ENCODE measurements at regions not wholly inside any gene's neighbourhood (a gene's known extent, or its start where the extent isn't known, plus 50 kb on each side); places are given as distances from the start of the nearest gene placed in this dataset.

DNA sequence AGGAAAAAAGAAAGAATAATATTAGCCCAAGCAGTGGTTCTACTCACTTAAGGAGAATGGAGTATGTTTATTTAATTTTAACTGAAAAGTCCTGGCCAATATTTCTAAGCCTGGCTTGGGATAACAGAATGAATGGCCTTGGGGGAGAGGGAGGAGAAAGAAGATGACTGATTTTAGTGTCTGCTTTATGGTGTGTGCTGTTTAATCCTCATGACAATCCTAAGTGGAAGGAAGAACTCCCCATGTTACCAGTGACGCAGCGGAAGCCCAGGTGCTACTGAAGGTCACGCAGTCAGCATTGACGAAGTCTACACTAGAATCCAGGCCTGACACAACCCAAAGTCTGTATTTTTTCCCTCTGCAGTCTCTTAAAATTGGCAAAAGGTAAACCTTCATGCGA, 50.5 kb downstream of the PALM2AKAP2 start:
- no peak for DNase-seq

DNA sequence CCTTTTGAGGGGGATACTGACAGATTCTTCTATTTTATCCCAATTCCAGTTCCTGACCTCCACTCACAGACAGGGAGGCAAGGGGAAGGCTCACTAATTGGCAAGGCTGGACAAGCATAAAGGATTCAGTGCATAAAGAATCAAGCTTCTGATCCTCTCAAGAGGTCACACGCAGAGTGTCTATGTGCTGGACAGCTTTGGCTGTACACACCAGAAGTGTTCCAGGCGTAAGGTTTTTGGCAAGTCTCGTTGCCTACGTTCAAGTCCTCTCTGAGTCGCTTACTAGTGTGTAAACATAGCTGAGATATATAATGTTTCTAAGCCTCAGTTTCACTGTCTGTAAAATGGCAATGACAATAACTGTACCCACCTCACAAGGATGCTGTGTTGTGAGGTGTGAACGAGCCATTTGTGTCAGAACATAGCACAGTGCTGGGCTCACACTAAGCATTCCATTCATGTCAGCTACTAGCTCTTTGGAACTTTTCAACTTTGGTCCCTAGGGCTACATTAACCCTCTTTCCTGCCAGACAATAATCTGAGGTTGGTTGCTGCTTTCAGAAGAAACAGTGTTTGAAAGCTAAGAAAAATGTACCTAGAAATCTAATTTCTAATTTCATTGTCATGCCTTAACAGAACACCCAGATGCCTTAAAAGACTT, 52.1 kb downstream of the PALM2AKAP2 start:
- DNase-seq: no peak

- DNase-seq: no peak
Observed at GRCh38 chr9:109834855-109835254, 54.9 kb downstream of the PALM2AKAP2 start.

DNA sequence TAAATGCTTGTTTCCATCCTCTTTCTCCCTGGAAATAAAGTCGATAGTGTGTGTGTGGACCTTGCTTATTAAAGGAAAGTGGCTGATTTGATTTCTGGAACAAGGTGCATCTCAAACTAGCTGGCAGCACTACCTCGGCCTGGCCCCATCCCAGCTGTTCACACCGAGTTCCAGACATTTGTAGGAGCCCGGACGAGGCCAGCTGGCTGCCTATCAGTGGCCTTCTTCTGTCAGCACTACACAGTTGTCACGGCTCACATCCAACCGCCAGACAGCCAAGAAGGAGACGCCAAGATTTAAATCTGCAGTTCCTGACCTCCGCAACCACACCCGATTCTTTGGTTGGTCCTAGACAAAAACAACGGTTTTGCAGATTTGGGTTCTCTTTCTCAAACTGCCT, 63.6 kb downstream of the PALM2AKAP2 start:
- DNase-seq: no peak

GRCh38 chr9:109845226-109845625, 65.2 kb downstream of the PALM2AKAP2 start:
- DNase-seq: no peak

- no peak for DNase-seq
Observed at GRCh38 chr9:109846776-109847175, 66.8 kb downstream of the PALM2AKAP2 start.

DNA sequence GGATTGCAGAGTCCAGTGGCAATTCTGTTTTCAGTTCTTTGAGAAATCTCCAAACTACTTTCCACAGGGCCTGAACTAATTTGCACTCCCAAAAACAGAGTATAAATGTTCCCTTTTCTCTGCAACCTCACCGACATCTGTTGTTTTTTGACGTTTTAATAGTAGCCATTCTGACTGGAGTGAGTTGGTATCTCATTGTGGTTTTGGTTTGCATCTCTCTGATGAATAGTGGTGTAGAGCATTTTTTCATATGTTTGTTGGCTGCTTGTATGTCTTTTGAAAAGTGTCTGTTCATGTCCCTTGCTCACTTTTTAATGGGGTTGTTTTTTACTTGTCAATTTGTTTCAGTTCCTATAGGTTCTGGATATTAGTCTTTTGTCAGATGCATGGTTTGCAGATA, 72.6 kb downstream of the PALM2AKAP2 start:
- DNase-seq: no peak

DNA sequence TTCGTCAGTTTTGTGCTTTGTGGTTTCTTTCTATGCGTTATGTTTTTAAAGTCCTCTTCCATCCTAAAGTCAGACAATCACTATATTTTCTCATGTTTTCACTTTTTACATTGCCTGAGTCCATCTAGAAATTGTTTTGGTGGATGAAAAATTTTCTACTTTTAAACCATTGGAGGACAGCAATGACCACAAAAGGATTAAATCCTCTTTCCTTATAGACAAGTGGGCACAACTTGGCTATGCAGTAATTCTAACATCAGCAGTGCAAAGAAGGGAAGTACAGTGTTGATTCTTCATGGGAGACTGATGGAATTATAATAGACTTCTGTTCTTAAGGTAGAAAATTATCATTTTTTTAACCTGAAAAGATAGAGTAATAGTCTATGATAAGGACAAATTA, 75.5 kb downstream of the PALM2AKAP2 start:
- DNase-seq: no peak

DNA sequence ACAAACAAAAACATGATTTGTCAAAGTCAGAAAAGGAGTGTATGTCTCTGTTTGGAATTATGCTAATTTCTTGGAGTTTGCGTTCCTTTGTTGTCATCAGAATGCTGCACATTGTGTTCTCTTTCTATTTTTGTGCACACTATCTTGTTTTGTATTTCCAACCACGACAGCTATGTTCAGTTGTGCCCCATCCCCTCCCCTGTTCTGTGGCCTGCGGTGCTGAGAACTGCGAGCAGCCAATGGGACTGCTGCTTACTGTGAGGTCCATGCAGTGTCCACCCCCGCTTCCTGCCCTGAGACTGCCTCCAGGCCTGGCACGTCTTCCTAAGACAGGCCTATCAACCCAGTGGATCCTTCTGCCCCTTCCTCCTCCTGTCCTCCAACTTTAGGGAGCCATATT, 76.8 kb downstream of the PALM2AKAP2 start:
- DNase-seq: no peak

DNA sequence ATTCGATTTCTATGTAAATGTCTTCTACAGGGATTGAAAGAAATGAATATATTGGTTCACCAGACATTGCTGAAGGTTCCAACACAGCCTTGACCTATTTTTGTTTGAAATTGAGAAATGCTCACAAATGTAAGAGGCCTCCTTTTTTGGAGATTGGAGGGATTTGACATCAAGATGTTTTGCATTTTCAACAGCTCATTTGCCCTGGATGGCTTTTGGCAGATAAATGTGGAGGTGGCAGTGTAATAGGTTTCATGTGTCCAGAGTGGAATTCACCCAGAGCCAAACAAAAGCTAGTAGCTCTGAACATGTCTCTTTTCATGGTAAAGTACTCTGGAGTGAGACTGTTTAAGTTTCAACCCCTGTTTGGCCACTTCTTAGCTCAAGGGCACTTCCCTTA, 77.3 kb downstream of the PALM2AKAP2 start:
- DNase-seq: no peak

DNA sequence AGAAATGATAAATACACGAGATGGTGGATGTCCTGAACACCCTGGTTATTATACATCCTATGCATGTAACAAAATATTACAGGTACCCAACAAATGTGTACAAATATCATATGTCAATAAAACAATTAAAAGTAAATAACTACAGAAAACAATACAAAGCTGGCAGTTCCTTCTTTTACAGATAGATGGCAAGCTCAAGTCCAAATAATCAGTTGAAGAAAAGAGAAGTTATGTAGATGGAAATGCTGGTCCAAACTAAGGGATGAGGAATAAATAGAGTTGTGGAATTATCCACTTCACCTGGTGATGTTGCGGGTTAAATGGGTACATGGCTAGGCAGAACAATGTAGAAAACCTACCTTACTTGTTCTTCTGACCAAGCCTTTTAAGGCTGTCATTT, 79.4 kb downstream of the PALM2AKAP2 start:
- DNase-seq: no peak

GRCh38 chr9:109860521-109860920, 80.5 kb downstream of the PALM2AKAP2 start:
- DNase-seq: no peak

GRCh38 chr9:109861499-109861898, 81.5 kb downstream of the PALM2AKAP2 start:
- DNase-seq: no peak

GRCh38 chr9:109861918-109862317, 81.9 kb downstream of the PALM2AKAP2 start:
- DNase-seq: no peak

DNA sequence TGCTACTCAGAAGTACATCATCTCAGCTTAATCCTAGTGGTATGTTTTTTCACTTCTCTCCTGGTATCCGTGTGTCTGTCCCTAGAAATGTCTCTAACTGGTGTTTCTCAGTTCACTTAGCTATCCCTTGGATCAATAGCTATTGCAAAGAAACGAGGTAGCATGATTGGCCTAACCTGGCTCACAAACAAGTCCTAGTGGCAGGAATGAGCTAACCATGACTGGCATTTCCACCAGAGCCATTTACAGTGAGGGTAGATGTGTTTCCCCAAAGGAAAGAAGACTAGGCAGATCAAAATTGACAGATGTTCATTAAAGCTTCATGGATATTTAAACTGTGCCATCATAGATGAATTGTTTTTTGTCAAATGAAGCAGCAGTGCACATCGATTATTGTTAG, 82.5 kb downstream of the PALM2AKAP2 start:
- DNase-seq: no peak

- no peak for DNase-seq
Observed at GRCh38 chr9:109863961-109864360, 84.0 kb downstream of the PALM2AKAP2 start.

DNA sequence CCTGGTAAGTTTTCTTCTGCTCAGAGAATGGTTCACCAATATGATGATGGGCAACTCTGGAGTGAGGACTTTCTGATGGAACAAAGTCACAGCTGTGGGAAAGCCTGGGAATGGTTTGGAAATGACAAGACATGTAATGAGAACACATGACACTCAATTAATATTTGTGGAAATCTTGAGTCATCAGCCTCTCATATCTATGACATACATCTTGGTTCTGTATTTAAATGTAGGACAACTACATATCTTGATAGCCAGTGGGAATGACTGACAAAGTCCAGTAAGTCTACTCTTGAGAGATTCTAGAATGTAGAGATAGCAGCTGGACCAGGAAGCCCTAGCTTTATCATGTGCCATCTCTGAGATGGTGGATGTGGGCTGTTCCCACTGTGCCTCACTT, 85.5 kb downstream of the PALM2AKAP2 start:
- DNase-seq: no peak

DNA sequence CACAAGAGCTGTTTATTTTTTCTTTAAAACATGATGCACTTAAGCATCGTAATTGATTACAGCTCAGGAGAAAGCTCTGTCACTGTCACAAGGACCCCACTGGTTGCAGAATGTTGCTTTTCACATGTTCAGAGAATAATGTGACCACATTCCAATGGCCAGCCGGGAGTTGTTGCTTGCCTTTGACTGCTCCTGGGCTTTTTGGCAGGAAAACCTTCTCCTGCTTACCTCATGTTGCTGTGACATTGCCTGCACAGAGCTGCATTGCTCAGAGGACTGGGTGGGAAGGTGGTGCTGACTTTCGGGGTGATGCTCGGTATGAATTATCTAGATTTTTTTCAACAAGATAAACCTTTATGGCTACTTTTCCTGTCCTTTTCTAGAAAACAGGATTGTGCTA, 88.2 kb downstream of the PALM2AKAP2 start:
- no peak for DNase-seq

- no peak for DNase-seq
Observed at GRCh38 chr9:109868722-109869121, 88.7 kb downstream of the PALM2AKAP2 start.

- no peak for DNase-seq
Observed at GRCh38 chr9:109870365-109870764, 90.4 kb downstream of the PALM2AKAP2 start.

GRCh38 chr9:109872901-109873300, 92.9 kb downstream of the PALM2AKAP2 start:
- no peak for DNase-seq

DNA sequence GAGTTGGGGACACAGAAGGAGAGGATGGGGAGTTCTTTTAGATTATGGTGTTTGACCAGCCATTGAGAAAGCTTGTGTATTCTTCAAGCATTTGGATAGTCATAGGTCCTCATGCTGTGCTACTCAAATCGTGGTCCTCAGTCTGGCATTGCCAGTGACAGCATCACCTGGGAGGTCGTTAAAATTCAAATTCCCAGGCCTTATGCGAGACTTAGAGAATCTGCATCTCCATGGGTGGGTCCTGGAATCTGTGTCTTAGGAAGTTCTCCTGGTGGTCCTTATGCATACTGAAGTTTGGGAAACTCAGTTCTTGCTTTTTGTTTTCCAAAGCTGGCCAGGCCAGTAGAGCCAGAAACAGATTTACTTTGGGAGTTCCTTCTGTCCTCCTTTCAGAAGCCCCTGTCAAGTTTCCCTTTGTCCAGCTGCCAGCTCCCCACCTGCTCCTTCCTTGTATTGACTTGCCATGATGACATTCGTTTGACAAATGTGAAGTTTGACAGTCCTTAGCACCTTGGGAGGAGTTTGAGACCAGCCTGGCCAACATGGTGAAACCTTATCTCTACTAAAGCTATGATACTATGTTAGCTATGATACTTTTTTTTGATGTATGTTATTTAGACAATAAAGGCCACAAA, 95.6 kb downstream of the PALM2AKAP2 start:
- no peak for DNase-seq

DNA sequence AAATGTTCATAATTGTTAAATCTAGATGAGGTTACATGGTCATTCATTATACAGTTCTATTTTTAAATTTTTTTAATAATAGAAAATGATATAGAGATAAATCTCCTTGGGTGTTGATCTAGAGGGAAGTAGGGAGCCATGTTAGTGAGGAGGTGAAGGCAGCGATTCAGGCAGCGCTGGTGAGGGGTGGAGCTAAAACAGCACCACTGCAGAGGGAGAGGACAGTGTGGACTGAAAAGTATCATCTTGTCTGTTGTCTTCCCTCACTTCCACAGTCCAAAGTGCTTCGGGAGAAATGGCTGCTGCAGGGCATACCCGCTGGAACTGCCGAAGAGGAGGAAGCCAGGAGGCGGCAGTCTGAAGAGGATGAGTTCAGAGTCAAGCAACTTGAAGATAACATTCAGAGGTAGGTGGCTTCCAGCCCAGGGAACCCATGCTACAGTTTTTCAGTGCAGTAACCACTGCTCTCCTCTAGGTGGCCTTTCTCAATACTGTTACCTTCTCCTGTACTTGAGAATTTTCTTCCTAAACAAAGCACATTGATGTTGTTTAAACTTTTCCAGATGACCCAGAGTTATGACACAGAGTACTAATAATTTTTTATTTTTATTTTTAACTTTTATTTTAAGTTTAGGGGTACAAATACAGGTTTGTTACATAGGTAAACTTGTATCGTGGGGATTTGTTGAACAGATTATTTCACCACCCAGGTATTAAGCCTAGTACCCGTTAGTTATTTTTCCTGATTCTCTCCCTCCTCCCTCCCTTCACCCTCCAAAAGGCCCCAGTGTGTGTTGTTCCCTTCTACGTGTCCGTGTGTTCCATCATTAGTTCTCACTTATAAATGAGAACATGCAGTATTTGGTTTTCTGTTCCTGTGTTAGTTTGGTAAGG, 100.5 kb downstream of the PALM2AKAP2 start:
- no peak for DNase-seq

GRCh38 chr9:109883623-109884022, 103.6 kb downstream of the PALM2AKAP2 start:
- DNase-seq: no peak
